ENCODE measurements at regions not wholly inside any gene's neighbourhood (a gene's known extent, or its start where the extent isn't known, plus 50 kb on each side); places are given as distances from the start of the nearest gene placed in this dataset.
"Not testable (repeated sequence)": the region's sequence is repeated elsewhere in the genome, so short reads cannot be mapped to it uniquely, and the experiment has no call there.

GRCh38 chrX:63167002-63167401 is 184.1 kb downstream of the SPIN4 start:
- DNase-seq; H3K4me1 ChIP-seq (replicated peaks in 1 of 2); H3K36me3 ChIP-seq (replicated peaks in 1 of 2); intact Hi-C loops (cut with DNase I); H3K27ac ChIP-seq; H3K27me3 ChIP-seq; H3K9me3 ChIP-seq (replicated peaks in 1 of 3); H3K4me3 ChIP-seq: not testable (repeated sequence)
- WGBS, 4 donors = no CpG with 5 or more reads among the region's 1 CpG

GRCh38 chrX:63160994-63161393 is 190.1 kb downstream of the SPIN4 start:
- intact Hi-C loops (cut with DNase I); H3K4me1 ChIP-seq (replicated peaks in 1 of 2); H3K27me3 ChIP-seq; H3K27ac ChIP-seq; H3K9me3 ChIP-seq (replicated peaks in 1 of 3); H3K4me3 ChIP-seq; DNase-seq; H3K36me3 ChIP-seq (replicated peaks in 1 of 2): not testable (repeated sequence)
- no CpG with 5 or more reads among the region's 1 CpG for WGBS, 4 donors

GRCh38 chrX:63160340-63160739 is 190.8 kb downstream of the SPIN4 start:
- H3K27ac ChIP-seq; H3K36me3 ChIP-seq (replicated peaks in 1 of 2); H3K4me1 ChIP-seq (replicated peaks in 1 of 2); H3K27me3 ChIP-seq; H3K4me3 ChIP-seq; intact Hi-C loops (cut with DNase I); DNase-seq; H3K9me3 ChIP-seq (replicated peaks in 1 of 3): not testable (repeated sequence)
- WGBS, 4 donors = no CpG with 5 or more reads among the region's 1 CpG

GRCh38 chrX:63145526-63145925 is 205.6 kb downstream of the SPIN4 start:
- H3K4me1 ChIP-seq (replicated peaks in 1 of 2); H3K9me3 ChIP-seq (replicated peaks in 1 of 3); H3K36me3 ChIP-seq (replicated peaks in 1 of 2); H3K4me3 ChIP-seq; DNase-seq; H3K27ac ChIP-seq; intact Hi-C loops (cut with DNase I); H3K27me3 ChIP-seq: not testable (repeated sequence)
- no CpG with 5 or more reads among the region's 10 CpGs for WGBS, 4 donors

GRCh38 chrX:63142588-63142987 is 208.5 kb downstream of the SPIN4 start:
- H3K4me1 ChIP-seq (replicated peaks in 1 of 2); H3K4me3 ChIP-seq; H3K9me3 ChIP-seq (replicated peaks in 1 of 3); H3K36me3 ChIP-seq (replicated peaks in 1 of 2); H3K27ac ChIP-seq; DNase-seq; H3K27me3 ChIP-seq; intact Hi-C loops (cut with DNase I): not testable (repeated sequence)
- no CpG with 5 or more reads among the region's 2 CpGs for WGBS, 4 donors

GRCh38 chrX:63135859-63136258 is 215.3 kb downstream of the SPIN4 start:
- intact Hi-C loops (cut with DNase I); H3K4me1 ChIP-seq (replicated peaks in 1 of 2); H3K27me3 ChIP-seq; H3K27ac ChIP-seq; H3K4me3 ChIP-seq; H3K36me3 ChIP-seq (replicated peaks in 1 of 2); DNase-seq; H3K9me3 ChIP-seq (replicated peaks in 1 of 3): not testable (repeated sequence)
- whole genome bisulfite sequencing, 4 donors = no CpG with 5 or more reads among the region's 2 CpGs

- Histone ChIP-seq H3K27ac (no peak overlapping the region), H3K27me3 (no peaks in the 10 kb centered on the region), H3K36me3 (replicated peaks in 1 of 2) (no peaks in the 10 kb centered on the region), H3K9me3 (replicated peaks in 1 of 3) (no peaks in the 10 kb centered on the region), H3K4me1 (replicated peaks in 1 of 2) (no peaks in the 10 kb centered on the region), H3K4me3 (no peak overlapping the region)
- peak in 4 of 7 donors; percentile 12 to 31 (median 20) for DNase-seq
- intact Hi-C loops (cut with DNase I) = no loop called here
- TF ChIP-seq CTCF (IDR thresholded peaks at IDR 0.05) (peak in 5 of 6 experiments; percentile 23 to 57 (median 43)), POLR2A (IDR thresholded peaks at IDR 0.05) (no peak)
- WGBS, 4 donors = 0 to 5% (median 1%) methylated on average over 2 of the region's 2 CpGs
Measured at GRCh38 chrX:63128509-63128908, 222.6 kb downstream of the SPIN4 start.
